ENCODE measurements at regions not wholly inside any gene's neighbourhood (a gene's known extent, or its start where the extent isn't known, plus 50 kb on each side); places are given as distances from the start of the nearest gene placed in this dataset.

DNA sequence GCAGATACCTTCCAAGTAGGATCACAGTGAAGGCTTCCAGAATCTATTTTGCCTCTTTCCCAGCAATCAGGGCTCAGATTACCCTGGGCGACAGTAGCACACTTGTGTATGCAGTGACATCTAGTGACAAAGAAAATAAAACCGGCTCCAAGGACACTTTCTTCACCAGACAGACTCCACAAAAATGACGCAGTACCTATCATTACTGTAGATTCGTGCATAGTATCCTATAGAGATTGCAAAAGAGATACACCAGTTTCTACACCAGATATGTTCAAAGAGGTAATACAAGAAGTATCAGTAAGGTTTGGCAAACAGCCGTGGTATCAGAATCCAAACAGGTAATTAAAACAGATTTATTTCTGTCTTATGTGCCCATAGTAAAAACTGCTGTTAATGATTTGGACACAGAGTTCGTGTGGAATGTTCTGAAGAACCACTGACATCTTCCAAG, 600.4 kb upstream of the JAG1 start:
- H3K4me2 ChIP-seq, result no peak overlapping the region
- ATAC-seq, result peak; percentile 71
- no peaks in the 10 kb centered on the region for H3K36me3 Mint-ChIP-seq (ENCODE audit: low read depth)
- DNase-seq (ENCODE audit: low spot score), result peak; percentile 74
- H3K4me1 ChIP-seq (ENCODE audit: insufficient read depth), result peaks cover 23% of the 10 kb centered on the region
- no peak overlapping the region for H3K4me3 Mint-ChIP-seq
- H2AFZ ChIP-seq, result no peak overlapping the region
- no peak for TF ChIP-seq CREB1 (CRISPR knock-in tag; IDR thresholded peaks at IDR 0.05; ENCODE audit: low read depth)
- no peak for TF ChIP-seq ZNF114 (CRISPR knock-in tag; IDR thresholded peaks at IDR 0.05)
- TF ChIP-seq, protein P1, sequence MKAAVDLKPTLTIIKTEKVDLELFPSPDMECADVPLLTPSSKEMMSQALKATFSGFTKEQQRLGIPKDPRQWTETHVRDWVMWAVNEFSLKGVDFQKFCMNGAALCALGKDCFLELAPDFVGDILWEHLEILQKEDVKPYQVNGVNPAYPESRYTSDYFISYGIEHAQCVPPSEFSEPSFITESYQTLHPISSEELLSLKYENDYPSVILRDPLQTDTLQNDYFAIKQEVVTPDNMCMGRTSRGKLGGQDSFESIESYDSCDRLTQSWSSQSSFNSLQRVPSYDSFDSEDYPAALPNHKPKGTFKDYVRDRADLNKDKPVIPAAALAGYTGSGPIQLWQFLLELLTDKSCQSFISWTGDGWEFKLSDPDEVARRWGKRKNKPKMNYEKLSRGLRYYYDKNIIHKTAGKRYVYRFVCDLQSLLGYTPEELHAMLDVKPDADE (IDR thresholded peaks at IDR 0.05), result no peak
- no peak for TF ChIP-seq POLR2AphosphoS5 (IDR thresholded peaks at IDR 0.05; ENCODE audit: low read depth)
- no peak for TF ChIP-seq JUNB (IDR thresholded peaks at IDR 0.05; ENCODE audit: unreplicated experiment)
- TF ChIP-seq, protein P2, sequence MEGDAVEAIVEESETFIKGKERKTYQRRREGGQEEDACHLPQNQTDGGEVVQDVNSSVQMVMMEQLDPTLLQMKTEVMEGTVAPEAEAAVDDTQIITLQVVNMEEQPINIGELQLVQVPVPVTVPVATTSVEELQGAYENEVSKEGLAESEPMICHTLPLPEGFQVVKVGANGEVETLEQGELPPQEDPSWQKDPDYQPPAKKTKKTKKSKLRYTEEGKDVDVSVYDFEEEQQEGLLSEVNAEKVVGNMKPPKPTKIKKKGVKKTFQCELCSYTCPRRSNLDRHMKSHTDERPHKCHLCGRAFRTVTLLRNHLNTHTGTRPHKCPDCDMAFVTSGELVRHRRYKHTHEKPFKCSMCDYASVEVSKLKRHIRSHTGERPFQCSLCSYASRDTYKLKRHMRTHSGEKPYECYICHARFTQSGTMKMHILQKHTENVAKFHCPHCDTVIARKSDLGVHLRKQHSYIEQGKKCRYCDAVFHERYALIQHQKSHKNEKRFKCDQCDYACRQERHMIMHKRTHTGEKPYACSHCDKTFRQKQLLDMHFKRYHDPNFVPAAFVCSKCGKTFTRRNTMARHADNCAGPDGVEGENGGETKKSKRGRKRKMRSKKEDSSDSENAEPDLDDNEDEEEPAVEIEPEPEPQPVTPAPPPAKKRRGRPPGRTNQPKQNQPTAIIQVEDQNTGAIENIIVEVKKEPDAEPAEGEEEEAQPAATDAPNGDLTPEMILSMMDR (conservative IDR thresholded peaks at IDR 0.05; ENCODE audit: low read depth in 2 of 2), result peak; percentile 60 to 80
- no peak for TF ChIP-seq NANOG (IDR thresholded peaks at IDR 0.05; ENCODE audit: borderline replicate concordance)
- TF ChIP-seq STAT1 (IDR thresholded peaks at IDR 0.05; ENCODE audit: unreplicated experiment), result no peak
- H3K9me2 ChIP-seq (ENCODE audit: insufficient read depth), result no peaks in the 10 kb centered on the region
- no peaks in the 10 kb centered on the region; the same call in 2 of the 3 replicates for H3K9me3 Mint-ChIP-seq
- no peaks in the 10 kb centered on the region for H3K79me2 ChIP-seq (replicated peaks; ENCODE audit: insufficient read depth)
- peak overlapping the region; percentile 50 for H3K27ac Mint-ChIP-seq
- H3K27me3 Mint-ChIP-seq (ENCODE audit: insufficient read depth, low read depth, poor library complexity), result peaks cover 4% of the 10 kb centered on the region
- H3K4me3 ChIP-seq, result no peak overlapping the region
- no peak overlapping the region for H3K27ac ChIP-seq (ENCODE audit: low read depth)
- H3F3A ChIP-seq (replicated peaks; ENCODE audit: low read depth), result no peaks in the 10 kb centered on the region; the same call in 1 of the 2 replicates
- 0 out of 2 replicates have a peak, but pooled peaks cover 1% of the 10 kb centered on the region for H3K36me3 ChIP-seq (ENCODE audit: insufficient read depth)
- no peaks in the 10 kb centered on the region for H4K20me1 ChIP-seq (replicated peaks; ENCODE audit: insufficient read depth)
- H3K4me1 Mint-ChIP-seq, result peaks cover 53% of the 10 kb centered on the region
- H3K27me3 ChIP-seq (ENCODE audit: insufficient read depth), result no peaks in the 10 kb centered on the region

DNA sequence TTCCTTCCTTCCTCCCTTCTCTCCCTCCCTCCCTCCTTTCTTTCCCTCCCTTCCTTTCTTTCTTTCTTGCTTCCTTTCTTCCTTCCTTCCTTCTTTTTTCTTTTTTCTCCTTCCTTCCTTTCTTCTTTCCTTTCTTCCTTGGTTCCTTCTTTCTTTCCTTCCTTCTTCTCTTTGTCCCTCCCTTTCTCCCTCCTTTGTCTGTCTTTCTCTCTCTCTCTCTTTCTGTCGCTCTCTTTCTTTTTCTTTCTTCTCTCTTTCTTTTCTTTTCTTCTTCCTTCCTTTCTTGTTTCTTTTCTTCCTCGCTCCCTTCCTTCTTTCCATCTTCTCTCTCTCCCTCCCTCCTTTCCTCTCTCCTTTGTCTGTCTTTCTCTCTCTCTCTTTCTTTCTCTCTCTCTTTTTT, 601.9 kb upstream of the JAG1 start:
- Histone ChIP-seq H3K4me2 (no peak overlapping the region), H3K36me3 (ENCODE audit: insufficient read depth) (0 out of 2 replicates have a peak, but pooled peaks cover 3% of the 10 kb centered on the region), H3K4me1 (ENCODE audit: insufficient read depth) (peaks cover 23% of the 10 kb centered on the region), H3K27me3 (ENCODE audit: insufficient read depth) (no peaks in the 10 kb centered on the region), H2AFZ (peak overlapping the region; percentile 84; the same call in 1 of the 2 replicates), H3K4me3 (no peak overlapping the region), H4K20me1 (replicated peaks; ENCODE audit: insufficient read depth) (no peaks in the 10 kb centered on the region), H3K79me2 (replicated peaks; ENCODE audit: insufficient read depth) (no peaks in the 10 kb centered on the region), H3K9me2 (ENCODE audit: insufficient read depth) (no peaks in the 10 kb centered on the region), H3K27ac (ENCODE audit: low read depth) (no peak overlapping the region), H3F3A (replicated peaks; ENCODE audit: low read depth) (no peaks in the 10 kb centered on the region; the same call in 1 of the 2 replicates)
- Mint-ChIP-seq H3K4me1 (peaks cover 47% of the 10 kb centered on the region), H3K4me3 (no peak overlapping the region), H3K36me3 (ENCODE audit: low read depth) (no peaks in the 10 kb centered on the region), H3K27ac (no peak overlapping the region), H3K27me3 (ENCODE audit: insufficient read depth, low read depth, poor library complexity) (peaks cover 7% of the 10 kb centered on the region), H3K9me3 (peaks cover 3% of the 10 kb centered on the region; the same call in 1 of the 3 replicates)
- no peak for ATAC-seq
- no peak for DNase-seq (ENCODE audit: low spot score)
- TF ChIP-seq NANOG (IDR thresholded peaks at IDR 0.05; ENCODE audit: borderline replicate concordance), result no peak
- no peak for TF ChIP-seq POLR2AphosphoS5 (IDR thresholded peaks at IDR 0.05; ENCODE audit: low read depth)
- TF ChIP-seq EZH2phosphoT487 (IDR thresholded peaks at IDR 0.05; ENCODE audit: unreplicated experiment), result no peak
- TF ChIP-seq, protein P1 (IDR thresholded peaks at IDR 0.05), result no peak
- TF ChIP-seq, protein P2 (conservative IDR thresholded peaks at IDR 0.05; ENCODE audit: low read depth in 2 of 2), result no peak
- TF ChIP-seq, protein P3, sequence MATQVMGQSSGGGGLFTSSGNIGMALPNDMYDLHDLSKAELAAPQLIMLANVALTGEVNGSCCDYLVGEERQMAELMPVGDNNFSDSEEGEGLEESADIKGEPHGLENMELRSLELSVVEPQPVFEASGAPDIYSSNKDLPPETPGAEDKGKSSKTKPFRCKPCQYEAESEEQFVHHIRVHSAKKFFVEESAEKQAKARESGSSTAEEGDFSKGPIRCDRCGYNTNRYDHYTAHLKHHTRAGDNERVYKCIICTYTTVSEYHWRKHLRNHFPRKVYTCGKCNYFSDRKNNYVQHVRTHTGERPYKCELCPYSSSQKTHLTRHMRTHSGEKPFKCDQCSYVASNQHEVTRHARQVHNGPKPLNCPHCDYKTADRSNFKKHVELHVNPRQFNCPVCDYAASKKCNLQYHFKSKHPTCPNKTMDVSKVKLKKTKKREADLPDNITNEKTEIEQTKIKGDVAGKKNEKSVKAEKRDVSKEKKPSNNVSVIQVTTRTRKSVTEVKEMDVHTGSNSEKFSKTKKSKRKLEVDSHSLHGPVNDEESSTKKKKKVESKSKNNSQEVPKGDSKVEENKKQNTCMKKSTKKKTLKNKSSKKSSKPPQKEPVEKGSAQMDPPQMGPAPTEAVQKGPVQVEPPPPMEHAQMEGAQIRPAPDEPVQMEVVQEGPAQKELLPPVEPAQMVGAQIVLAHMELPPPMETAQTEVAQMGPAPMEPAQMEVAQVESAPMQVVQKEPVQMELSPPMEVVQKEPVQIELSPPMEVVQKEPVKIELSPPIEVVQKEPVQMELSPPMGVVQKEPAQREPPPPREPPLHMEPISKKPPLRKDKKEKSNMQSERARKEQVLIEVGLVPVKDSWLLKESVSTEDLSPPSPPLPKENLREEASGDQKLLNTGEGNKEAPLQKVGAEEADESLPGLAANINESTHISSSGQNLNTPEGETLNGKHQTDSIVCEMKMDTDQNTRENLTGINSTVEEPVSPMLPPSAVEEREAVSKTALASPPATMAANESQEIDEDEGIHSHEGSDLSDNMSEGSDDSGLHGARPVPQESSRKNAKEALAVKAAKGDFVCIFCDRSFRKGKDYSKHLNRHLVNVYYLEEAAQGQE (IDR thresholded peaks at IDR 0.05; ENCODE audit: unreplicated experiment), result no peak

Measured in GM23338 (cell line).